Lung (tissue), 12 donors: ENCODE measurements at regions not wholly inside any gene's neighbourhood (a gene's known extent, or its start where the extent isn't known, plus 50 kb on each side); places are given as distances from the start of the nearest gene placed in this dataset. TPM values are rescaled to one million over a fixed set of nuclear protein-coding genes. Genes with fewer than 3 reads are reported as not detected.

Experiments
- ATAC-seq: fragments of 200-7000 bp; cut with Tn5 transposase; one replicate; pipeline ENCODE4 v1.9.1; 2020; ENCODE audit warnings: moderate number of reproducible peaks; ENCODE audit not compliant: insufficient read depth, low FRiP score
- DNase-seq, 3 donors: peaks; one replicate each; pipeline ENCODE4 v3.0.0-alpha.2; 2013 to 2017
- H3K27ac ChIP-seq, 2 donors: one replicate each; pipeline ENCODE4 v1.5.1; 2013; ENCODE audit warnings: mild to moderate bottlenecking in 2 of 2, moderate library complexity in 2 of 2, control low read depth in 1 of 2, inconsistent platforms in 1 of 2, low read depth in 1 of 2, low read length in 1 of 2
- H3K27me3 ChIP-seq, 3 donors: one replicate each; pipeline ENCODE4 v1.5.1; 2013; ENCODE audit warnings: low read length in 2 of 3; ENCODE audit not compliant: control insufficient read depth in 3 of 3, insufficient read depth in 3 of 3
- H3K36me3 ChIP-seq, 4 donors: one replicate each; pipeline ENCODE4 v1.5.1; 2013; ENCODE audit warnings: low read length in 4 of 4, mild to moderate bottlenecking in 1 of 4, moderate library complexity in 1 of 4; ENCODE audit not compliant: control insufficient read depth in 4 of 4, insufficient read depth in 4 of 4
- H3K4me1 ChIP-seq, 5 donors: one replicate each; pipeline ENCODE4 v1.5.1; 2013; ENCODE audit warnings: low read length in 5 of 5, mild to moderate bottlenecking in 2 of 5, moderate library complexity in 1 of 5; ENCODE audit not compliant: control insufficient read depth in 5 of 5, insufficient read depth in 5 of 5
- H3K4me3 ChIP-seq: one replicate; pipeline ENCODE4 v1.5.1; 2013; ENCODE audit warnings: mild to moderate bottlenecking, control low read depth, moderate library complexity
- H3K9ac ChIP-seq, 2 donors: one replicate each; pipeline ENCODE4 v1.5.1; 2013; ENCODE audit warnings: low read length in 2 of 2, control low read depth in 1 of 2; ENCODE audit not compliant: insufficient read depth in 1 of 2
- H3K9me3 ChIP-seq, 4 donors: one replicate each; pipeline ENCODE4 v1.5.1; 2013; ENCODE audit warnings: low read length in 3 of 4, mild to moderate bottlenecking in 1 of 4, moderate library complexity in 1 of 4; ENCODE audit not compliant: control insufficient read depth in 4 of 4, insufficient read depth in 3 of 4
- CTCF ChIP-seq: IDR thresholded peaks from 2 replicates; pipeline ENCODE4 v1.5.1; 2012; ENCODE audit warnings: mild to moderate bottlenecking; ENCODE audit errors: control extremely low read depth, extremely low read depth
- WGBS, 2 donors: extraction: QIAGEN DNeasy Blood & Tissue Kit; methylation state at CpG; one replicate each; pipeline ENCODE4 v1.1.7; 2013; 5-methylcytosine and 5-hydroxymethylcytosine counted together
- small RNA-seq: library from RNA; depleted of rRNA; stranded (forward); fragments of <200 nt; gene quantifications from one replicate; pipeline ENCODE3, GENCODE V24; 2014; ENCODE audit warnings: low replicate concordance
- donor health status: control.
- donor health status: control.
- donor health status: Bipolar disorder and iron deficiency.
- donor health status: healthy.
- donor health status: DM: yes; HTN: yes; CAD: no.

- Histone ChIP-seq H3K4me3 (no peak overlapping the region), H3K9me3 (peaks cover 0 to 2% (median under 1%) of the 10 kb centered on the region in 4 donors), H3K4me1 (no peaks in the 10 kb centered on the region), H3K36me3 (no peaks in the 10 kb centered on the region), H3K27ac (no peak overlapping the region), H3K27me3 (no peaks in the 10 kb centered on the region), H3K9ac (no peak overlapping the region)
- no peak for TF ChIP-seq CTCF
- 88 to 89% methylated on average over 15 of the region's 15 CpGs for WGBS, 2 donors
- no peak for ATAC-seq
- DNase-seq = no peak
Observed at GRCh38 chr11:62017878-62018655, 50.6 kb upstream of the FTH1 start.

Small RNA genes in the stretch of these regions (small RNA-seq; reads per million reads assigned to genes)
- gene AP003733.2 = not detected
